A673 (cell line): ENCODE measurements at regions not wholly inside any gene's neighbourhood (a gene's known extent, or its start where the extent isn't known, plus 50 kb on each side); places are given as distances from the start of the nearest gene placed in this dataset.

Experiments used
- CTCF ChIP-seq: fragments of 300-800, 200-600 bp; sonication (generic); conservative IDR thresholded peaks from 2 replicates; pipeline ENCODE4 v1.5.1; 2017; ENCODE audit warnings: low read depth, mild to moderate bottlenecking, antibody characterized with exemption, low read length, moderate library complexity, mixed read lengths
- EZH2 ChIP-seq: fragments of 200-600 bp; sonication (generic); IDR thresholded peaks from 2 replicates; pipeline ENCODE4 v1.6.1; 2017; ENCODE audit warnings: borderline replicate concordance, low read depth, mild to moderate bottlenecking, mixed read lengths, antibody characterized with exemption, low read length; ENCODE audit not compliant: poor library complexity, severe bottlenecking

- TF ChIP-seq CTCF: no peak
- TF ChIP-seq EZH2: no peak
Measured at GRCh38 chr2:4895371-4895770, 796.8 kb upstream of the SOX11 start.
